Activated T-cell treated with anti-CD3 and anti-CD28 coated beads for 48 hours (primary cell): ENCODE measurements at regions not wholly inside any gene's neighbourhood (a gene's known extent, or its start where the extent isn't known, plus 50 kb on each side); places are given as distances from the start of the nearest gene placed in this dataset.
A peak's percentile ranks its signal among the peaks of the same experiment; 100 is the strongest.
"Not testable (repeated sequence)": the region's sequence is repeated elsewhere in the genome, so short reads cannot be mapped to it uniquely, and the experiment has no call there.

Experiments used
- DNase-seq: peaks from one replicate; pipeline ENCODE4 v3.0.0-alpha.2; 2020; ENCODE audit warnings: low read depth

- DNase-seq: no peak
Observed at GRCh38 chr7:112937651-112938415, 147.6 kb upstream of the TMEM168 start.

- no peak for DNase-seq
Observed at GRCh38 chr7:112933598-112933997, 143.4 kb upstream of the TMEM168 start.

GRCh38 chr7:112930787-112931186, 140.6 kb upstream of the TMEM168 start:
- DNase-seq: no peak

GRCh38 chr7:112929421-112929820, 139.2 kb upstream of the TMEM168 start:
- no peak for DNase-seq

GRCh38 chr7:112926018-112926417, 135.8 kb upstream of the TMEM168 start:
- DNase-seq: no peak

- DNase-seq: not testable (repeated sequence)
Observed at GRCh38 chr7:112922546-112922945, 132.4 kb upstream of the TMEM168 start.

GRCh38 chr7:112916431-112916830, 126.2 kb upstream of the TMEM168 start:
- DNase-seq: not testable (repeated sequence)

GRCh38 chr7:112908086-112908485, 117.9 kb upstream of the TMEM168 start:
- no peak for DNase-seq

GRCh38 chr7:112907658-112908057, 117.5 kb upstream of the TMEM168 start:
- DNase-seq: no peak

- DNase-seq: no peak
Observed at GRCh38 chr7:112905950-112906349, 115.8 kb upstream of the TMEM168 start.

GRCh38 chr7:112905413-112905812, 115.2 kb upstream of the TMEM168 start:
- no peak for DNase-seq

GRCh38 chr7:112898432-112899290, 108.5 kb upstream of the TMEM168 start:
- DNase-seq: peak; percentile 10

GRCh38 chr7:112897839-112898431, 107.7 kb upstream of the TMEM168 start:
- DNase-seq: no peak

GRCh38 chr7:112896026-112896601, 105.9 kb upstream of the TMEM168 start:
- DNase-seq: no peak

- DNase-seq: no peak
Observed at GRCh38 chr7:112892263-112892662, 102.1 kb upstream of the TMEM168 start.

- no peak for DNase-seq
Observed at GRCh38 chr7:112891698-112892097, 101.5 kb upstream of the TMEM168 start.

- DNase-seq: no peak
Observed at GRCh38 chr7:112889834-112890438, 99.7 kb upstream of the TMEM168 start.

GRCh38 chr7:112889268-112889667, 99.1 kb upstream of the TMEM168 start:
- DNase-seq: no peak

GRCh38 chr7:112888781-112889180, 98.6 kb upstream of the TMEM168 start:
- no peak for DNase-seq

- no peak for DNase-seq
Observed at GRCh38 chr7:112887976-112888375, 97.8 kb upstream of the TMEM168 start.

GRCh38 chr7:112887337-112887736, 97.1 kb upstream of the TMEM168 start:
- DNase-seq: no peak

- DNase-seq: no peak
Observed at GRCh38 chr7:112886208-112886607, 96.0 kb upstream of the TMEM168 start.
